SK-N-MC (cell line): ENCODE measurements at regions not wholly inside any gene's neighbourhood (a gene's known extent, or its start where the extent isn't known, plus 50 kb on each side); places are given as distances from the start of the nearest gene placed in this dataset.

Experiments used
- EZH2 ChIP-seq: fragments of 200-600 bp; sonication (generic); IDR thresholded peaks from one replicate; pipeline ENCODE4 v1.6.1; 2017; ENCODE audit warnings: antibody characterized with exemption
- FOXP2 ChIP-seq: optimal IDR thresholded peaks from 2 replicates; pipeline ENCODE3; 2011; ENCODE audit warnings: mild to moderate bottlenecking, moderate library complexity; ENCODE audit not compliant: insufficient read depth; ENCODE audit errors: extremely low read length, control extremely low read depth
- POLR2AphosphoS5 ChIP-seq: IDR thresholded peaks from 2 replicates; pipeline ENCODE4 v1.6.1; 2012; ENCODE audit warnings: mild to moderate bottlenecking, low read depth, low read length, borderline replicate concordance

- TF ChIP-seq EZH2 (no peak), POLR2AphosphoS5 (no peak), FOXP2 (no peak)
Observed at GRCh38 chr1:221291113-221291512, 411.9 kb downstream of the HLX start.
